SK-N-MC (cell line): ENCODE measurements at regions not wholly inside any gene's neighbourhood (a gene's known extent, or its start where the extent isn't known, plus 50 kb on each side); places are given as distances from the start of the nearest gene placed in this dataset.

Experiments
- EZH2 ChIP-seq: fragments of 200-600 bp; sonication (generic); IDR thresholded peaks from one replicate; pipeline ENCODE4 v1.6.1; 2017; ENCODE audit warnings: antibody characterized with exemption
- FOXP2 ChIP-seq: optimal IDR thresholded peaks from 2 replicates; pipeline ENCODE3; 2011; ENCODE audit warnings: mild to moderate bottlenecking, moderate library complexity; ENCODE audit not compliant: insufficient read depth; ENCODE audit errors: extremely low read length, control extremely low read depth
- POLR2AphosphoS5 ChIP-seq: IDR thresholded peaks from 2 replicates; pipeline ENCODE4 v1.6.1; 2012; ENCODE audit warnings: mild to moderate bottlenecking, low read depth, low read length, borderline replicate concordance

GRCh38 chr10:30697806-30698205 is 68.3 kb upstream of the LYZL2 start:
- TF ChIP-seq POLR2AphosphoS5 = no peak
- TF ChIP-seq EZH2 = no peak
- TF ChIP-seq FOXP2 = no peak
